ENCODE measurements at regions not wholly inside any gene's neighbourhood (a gene's known extent, or its start where the extent isn't known, plus 50 kb on each side); places are given as distances from the start of the nearest gene placed in this dataset.

GRCh38 chr10:128885573-128886555 lies 581.2 kb upstream of the MGMT start:
- no peak for DNase-seq

GRCh38 chr10:128887856-128888255 lies 579.2 kb upstream of the MGMT start:
- DNase-seq = no peak

GRCh38 chr10:128892005-128892404 lies 575.0 kb upstream of the MGMT start:
- no peak for DNase-seq

GRCh38 chr10:128894641-128895040 lies 572.4 kb upstream of the MGMT start:
- no peak for DNase-seq

- DNase-seq = no peak
These were observed 571.6 kb upstream of the MGMT start for GRCh38 chr10:128895473-128895872.

- no peak for DNase-seq
These were observed 570.8 kb upstream of the MGMT start for GRCh38 chr10:128896116-128896795.

- DNase-seq = no peak
These were observed 570.1 kb upstream of the MGMT start for GRCh38 chr10:128896963-128897362.

GRCh38 chr10:128897401-128898129 lies 569.5 kb upstream of the MGMT start:
- no peak for DNase-seq

- DNase-seq = no peak
These were observed 568.7 kb upstream of the MGMT start for GRCh38 chr10:128898133-128898915.

GRCh38 chr10:128898916-128899195 lies 568.2 kb upstream of the MGMT start:
- DNase-seq = no peak

- DNase-seq = no peak
These were observed 566.6 kb upstream of the MGMT start for GRCh38 chr10:128900456-128900855.

GRCh38 chr10:128901236-128901635 lies 565.8 kb upstream of the MGMT start:
- no peak for DNase-seq

- DNase-seq = no peak
These were observed 564.9 kb upstream of the MGMT start for GRCh38 chr10:128902031-128902710.

- no peak for DNase-seq
These were observed 559.7 kb upstream of the MGMT start for GRCh38 chr10:128907155-128907941.

GRCh38 chr10:128908099-128908498 lies 558.9 kb upstream of the MGMT start:
- DNase-seq = no peak

GRCh38 chr10:128908499-128908898 lies 558.5 kb upstream of the MGMT start:
- DNase-seq = no peak

- DNase-seq = no peak
These were observed 554.3 kb upstream of the MGMT start for GRCh38 chr10:128912568-128913311.

- no peak for DNase-seq
These were observed 552.4 kb upstream of the MGMT start for GRCh38 chr10:128914681-128915080.

- DNase-seq = no peak
These were observed 551.4 kb upstream of the MGMT start for GRCh38 chr10:128915630-128916029.

GRCh38 chr10:128916383-128916782 lies 550.7 kb upstream of the MGMT start:
- no peak for DNase-seq

All from stimulated activated CD4-positive, alpha-beta T cell treated with anti-CD3 and anti-CD28 coated beads, Interleukin-4, amount 100 ng/mL, for 1 hour (primary cell).